HFFc6 (cell line): ENCODE measurements at regions not wholly inside any gene's neighbourhood (a gene's known extent, or its start where the extent isn't known, plus 50 kb on each side); places are given as distances from the start of the nearest gene placed in this dataset.

Experiments
- DNase-seq: peaks from one replicate; pipeline ENCODE4 v3.0.0-alpha.2; 2018
- H3K27ac Mint-ChIP-seq: 2 replicates; pipeline ENCODE4 v1.8.0; 2020; ENCODE audit warnings: mild to moderate bottlenecking, mixed read lengths
- H3K27me3 Mint-ChIP-seq: 2 replicates; pipeline ENCODE4 v1.8.0; 2021; ENCODE audit warnings: mild to moderate bottlenecking, moderate library complexity, mixed read lengths; ENCODE audit not compliant: insufficient read depth
- H3K36me3 Mint-ChIP-seq: 2 replicates; pipeline ENCODE4 v1.8.0; 2021; ENCODE audit warnings: low read depth, mixed read lengths
- H3K4me1 Mint-ChIP-seq: 2 replicates; pipeline ENCODE4 v1.8.0; 2020; ENCODE audit warnings: low read depth, mixed read lengths
- H3K4me3 Mint-ChIP-seq: 2 replicates; pipeline ENCODE4 v1.8.0; 2020; ENCODE audit warnings: mild to moderate bottlenecking, moderate library complexity, mixed read lengths
- H3K9me3 Mint-ChIP-seq: 2 replicates; pipeline ENCODE4 v1.8.0; 2020; ENCODE audit warnings: mild to moderate bottlenecking, mixed read lengths
- TF ChIP-seq, protein P1 (sequence below): fragments of 200-600 bp; sonication (generic); IDR thresholded peaks from 2 replicates; pipeline ENCODE4 v1.5.0; 2021; ENCODE audit warnings: antibody characterized with exemption, mild to moderate bottlenecking

- H3K27ac Mint-ChIP-seq: no peak overlapping the region
- no peaks in the 10 kb centered on the region for H3K4me1 Mint-ChIP-seq
- peaks cover 55% of the 10 kb centered on the region for H3K9me3 Mint-ChIP-seq
- H3K36me3 Mint-ChIP-seq: 0 out of 2 replicates have a peak, but pooled peaks cover 5% of the 10 kb centered on the region
- H3K27me3 Mint-ChIP-seq: no peaks in the 10 kb centered on the region
- TF ChIP-seq, protein P1, sequence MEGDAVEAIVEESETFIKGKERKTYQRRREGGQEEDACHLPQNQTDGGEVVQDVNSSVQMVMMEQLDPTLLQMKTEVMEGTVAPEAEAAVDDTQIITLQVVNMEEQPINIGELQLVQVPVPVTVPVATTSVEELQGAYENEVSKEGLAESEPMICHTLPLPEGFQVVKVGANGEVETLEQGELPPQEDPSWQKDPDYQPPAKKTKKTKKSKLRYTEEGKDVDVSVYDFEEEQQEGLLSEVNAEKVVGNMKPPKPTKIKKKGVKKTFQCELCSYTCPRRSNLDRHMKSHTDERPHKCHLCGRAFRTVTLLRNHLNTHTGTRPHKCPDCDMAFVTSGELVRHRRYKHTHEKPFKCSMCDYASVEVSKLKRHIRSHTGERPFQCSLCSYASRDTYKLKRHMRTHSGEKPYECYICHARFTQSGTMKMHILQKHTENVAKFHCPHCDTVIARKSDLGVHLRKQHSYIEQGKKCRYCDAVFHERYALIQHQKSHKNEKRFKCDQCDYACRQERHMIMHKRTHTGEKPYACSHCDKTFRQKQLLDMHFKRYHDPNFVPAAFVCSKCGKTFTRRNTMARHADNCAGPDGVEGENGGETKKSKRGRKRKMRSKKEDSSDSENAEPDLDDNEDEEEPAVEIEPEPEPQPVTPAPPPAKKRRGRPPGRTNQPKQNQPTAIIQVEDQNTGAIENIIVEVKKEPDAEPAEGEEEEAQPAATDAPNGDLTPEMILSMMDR: no peak
- no peak for DNase-seq
- no peak overlapping the region for H3K4me3 Mint-ChIP-seq
Observed at GRCh38 chr7:10684606-10685005, 289.1 kb upstream of the PHF14 start.

- Mint-ChIP-seq H3K27me3 (no peaks in the 10 kb centered on the region), H3K4me1 (no peaks in the 10 kb centered on the region), H3K9me3 (peaks cover 57% of the 10 kb centered on the region), H3K36me3 (0 out of 2 replicates have a peak, but pooled peaks cover 5% of the 10 kb centered on the region), H3K27ac (no peak overlapping the region), H3K4me3 (no peak overlapping the region)
- DNase-seq: no peak
- TF ChIP-seq, protein P1: no peak
Observed at GRCh38 chr7:10685040-10685439, 288.6 kb upstream of the PHF14 start.

DNA sequence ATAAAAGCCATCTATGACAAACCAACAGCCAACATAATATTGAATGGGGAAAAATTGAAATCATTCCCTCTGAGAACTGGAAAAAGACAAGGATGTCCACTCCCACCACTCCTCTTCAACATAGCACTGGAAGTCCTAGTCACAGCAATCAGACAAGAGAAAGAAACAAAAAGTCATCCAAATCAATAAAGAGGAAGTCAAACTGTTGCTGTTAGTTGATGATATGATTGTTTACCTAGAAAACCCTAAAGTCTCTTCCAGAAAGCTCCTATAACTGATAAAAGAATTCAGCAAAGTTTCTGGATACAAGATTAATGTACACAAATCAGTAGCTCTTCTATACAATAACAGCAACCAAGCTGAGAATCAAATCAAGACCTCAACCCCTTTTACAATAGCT lies 285.1 kb upstream of the PHF14 start:
- H3K4me3 Mint-ChIP-seq: no peak overlapping the region
- H3K27ac Mint-ChIP-seq: no peak overlapping the region
- H3K9me3 Mint-ChIP-seq: peaks cover 61% of the 10 kb centered on the region
- TF ChIP-seq, protein P1: no peak
- peaks cover 8% of the 10 kb centered on the region; the same call in 1 of the 2 replicates for H3K36me3 Mint-ChIP-seq
- H3K27me3 Mint-ChIP-seq: no peaks in the 10 kb centered on the region
- H3K4me1 Mint-ChIP-seq: no peaks in the 10 kb centered on the region
- no peak for DNase-seq

- TF ChIP-seq, protein P1: no peak
- no peak overlapping the region for H3K4me3 Mint-ChIP-seq
- H3K4me1 Mint-ChIP-seq: no peaks in the 10 kb centered on the region
- DNase-seq: no peak
- peaks cover 52% of the 10 kb centered on the region for H3K9me3 Mint-ChIP-seq
- H3K36me3 Mint-ChIP-seq: peaks cover 3% of the 10 kb centered on the region; the same call in 1 of the 2 replicates
- no peaks in the 10 kb centered on the region for H3K27me3 Mint-ChIP-seq
- no peak overlapping the region for H3K27ac Mint-ChIP-seq
Observed at GRCh38 chr7:10696064-10696463, 277.6 kb upstream of the PHF14 start.

DNA sequence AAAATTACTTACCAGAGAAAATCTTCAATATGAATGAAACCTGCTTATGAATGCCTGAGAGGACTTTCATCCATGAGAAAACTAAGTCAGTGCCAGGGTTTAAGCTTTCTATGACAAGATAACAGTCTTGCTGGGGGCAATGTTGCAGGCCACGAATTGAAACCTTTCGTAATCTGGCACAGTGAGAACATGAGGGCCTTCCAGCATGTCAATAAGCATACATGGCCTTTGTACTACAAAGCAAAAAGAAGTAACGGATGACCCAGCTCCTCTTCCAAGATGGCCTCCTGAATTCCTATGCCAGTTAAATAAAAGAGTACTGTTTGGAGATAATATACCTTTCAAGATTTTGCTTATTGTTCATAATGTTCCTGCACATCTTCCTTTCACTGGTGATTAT lies 270.6 kb upstream of the PHF14 start:
- Mint-ChIP-seq H3K4me3 (no peak overlapping the region), H3K4me1 (no peaks in the 10 kb centered on the region), H3K27ac (no peak overlapping the region), H3K9me3 (peaks cover 48% of the 10 kb centered on the region), H3K27me3 (peaks cover 2% of the 10 kb centered on the region; the same call in 1 of the 2 replicates), H3K36me3 (no peaks in the 10 kb centered on the region)
- DNase-seq: no peak
- TF ChIP-seq, protein P1: no peak

DNA sequence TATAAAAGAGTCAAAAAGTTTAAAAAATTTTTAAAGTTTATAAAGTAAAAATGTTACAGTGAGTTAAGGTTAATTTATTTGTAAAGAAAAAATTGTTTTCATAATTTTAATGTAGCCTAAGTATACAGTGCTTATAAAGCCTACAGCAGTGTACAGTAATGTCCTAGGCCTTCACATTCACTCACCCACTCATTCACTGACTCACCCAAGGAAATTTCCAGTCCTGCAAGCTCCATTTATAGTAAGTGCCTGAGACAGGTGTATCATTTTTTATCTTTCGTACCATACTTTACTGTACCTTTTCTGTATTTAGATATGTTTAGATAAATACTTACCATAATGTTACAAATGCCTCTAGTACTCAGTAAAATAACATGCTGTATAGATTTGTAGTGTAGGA lies 269.7 kb upstream of the PHF14 start:
- peaks cover 40% of the 10 kb centered on the region for H3K9me3 Mint-ChIP-seq

More for the DNA sequence above, 269.7 kb upstream of the PHF14 start:
- H3K36me3 Mint-ChIP-seq: no peaks in the 10 kb centered on the region
- DNase-seq: no peak
- no peaks in the 10 kb centered on the region for H3K4me1 Mint-ChIP-seq
- TF ChIP-seq, protein P1: no peak
- no peak overlapping the region for H3K4me3 Mint-ChIP-seq
- peaks cover 2% of the 10 kb centered on the region; the same call in 1 of the 2 replicates for H3K27me3 Mint-ChIP-seq
- no peak overlapping the region for H3K27ac Mint-ChIP-seq
